Lung (tissue), 11 donors: ENCODE measurements at regions not wholly inside any gene's neighbourhood (a gene's known extent, or its start where the extent isn't known, plus 50 kb on each side); places are given as distances from the start of the nearest gene placed in this dataset.
A peak's percentile ranks its signal among the peaks of the same experiment; 100 is the strongest.

Experiments used
- ATAC-seq: fragments of 200-7000 bp; cut with Tn5 transposase; one replicate; pipeline ENCODE4 v1.9.1; 2020; ENCODE audit warnings: moderate number of reproducible peaks; ENCODE audit not compliant: insufficient read depth, low FRiP score
- DNase-seq, 3 donors: peaks; one replicate each; pipeline ENCODE4 v3.0.0-alpha.2; 2013 to 2017
- H3K27ac ChIP-seq, 2 donors: one replicate each; pipeline ENCODE4 v1.5.1; 2013; ENCODE audit warnings: mild to moderate bottlenecking in 2 of 2, moderate library complexity in 2 of 2, control low read depth in 1 of 2, inconsistent platforms in 1 of 2, low read depth in 1 of 2, low read length in 1 of 2
- H3K27me3 ChIP-seq, 3 donors: one replicate each; pipeline ENCODE4 v1.5.1; 2013; ENCODE audit warnings: low read length in 2 of 3; ENCODE audit not compliant: control insufficient read depth in 3 of 3, insufficient read depth in 3 of 3
- H3K36me3 ChIP-seq, 4 donors: one replicate each; pipeline ENCODE4 v1.5.1; 2013; ENCODE audit warnings: low read length in 4 of 4, mild to moderate bottlenecking in 1 of 4, moderate library complexity in 1 of 4; ENCODE audit not compliant: control insufficient read depth in 4 of 4, insufficient read depth in 4 of 4
- H3K4me1 ChIP-seq, 5 donors: one replicate each; pipeline ENCODE4 v1.5.1; 2013; ENCODE audit warnings: low read length in 5 of 5, mild to moderate bottlenecking in 2 of 5, moderate library complexity in 1 of 5; ENCODE audit not compliant: control insufficient read depth in 5 of 5, insufficient read depth in 5 of 5
- H3K4me3 ChIP-seq: one replicate; pipeline ENCODE4 v1.5.1; 2013; ENCODE audit warnings: mild to moderate bottlenecking, control low read depth, moderate library complexity
- H3K9ac ChIP-seq, 2 donors: one replicate each; pipeline ENCODE4 v1.5.1; 2013; ENCODE audit warnings: low read length in 2 of 2, control low read depth in 1 of 2; ENCODE audit not compliant: insufficient read depth in 1 of 2
- H3K9me3 ChIP-seq, 4 donors: one replicate each; pipeline ENCODE4 v1.5.1; 2013; ENCODE audit warnings: low read length in 3 of 4, mild to moderate bottlenecking in 1 of 4, moderate library complexity in 1 of 4; ENCODE audit not compliant: control insufficient read depth in 4 of 4, insufficient read depth in 3 of 4
- WGBS, 2 donors: extraction: QIAGEN DNeasy Blood & Tissue Kit; methylation state at CpG; one replicate each; pipeline ENCODE4 v1.1.7; 2013; 5-methylcytosine and 5-hydroxymethylcytosine counted together
- TF ChIP-seq, protein P1 (sequence below): IDR thresholded peaks from 2 replicates; pipeline ENCODE4 v1.5.1; 2012; ENCODE audit warnings: mild to moderate bottlenecking; ENCODE audit errors: control extremely low read depth, extremely low read depth
- donor health status: control.
- donor health status: control.
- donor health status: Bipolar disorder and iron deficiency.
- donor health status: healthy.
- donor health status: DM: yes; HTN: yes; CAD: no.

DNA sequence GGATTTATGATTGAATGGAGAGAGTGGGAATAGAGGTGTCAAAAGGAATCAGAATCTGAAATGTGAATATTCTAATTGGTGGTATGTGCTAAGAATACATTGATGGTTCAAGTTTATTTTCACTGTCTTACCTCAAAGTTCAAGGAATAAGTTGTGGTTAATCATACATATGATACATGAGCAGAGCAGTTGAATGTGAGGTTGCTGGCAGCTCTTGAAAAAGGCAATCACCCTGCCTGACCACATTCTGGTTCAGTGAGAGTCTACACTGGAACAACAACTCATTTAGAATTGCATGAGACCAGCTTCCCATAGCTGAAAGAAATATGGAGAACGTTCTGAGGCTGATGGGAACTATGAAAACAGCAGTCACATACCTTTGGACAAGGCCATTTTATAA is 68.3 kb upstream of the ARHGAP29 start:
- WGBS, 2 donors, result 77 to 82% methylated on average over 1 of the region's 1 CpG
- TF ChIP-seq, protein P1, sequence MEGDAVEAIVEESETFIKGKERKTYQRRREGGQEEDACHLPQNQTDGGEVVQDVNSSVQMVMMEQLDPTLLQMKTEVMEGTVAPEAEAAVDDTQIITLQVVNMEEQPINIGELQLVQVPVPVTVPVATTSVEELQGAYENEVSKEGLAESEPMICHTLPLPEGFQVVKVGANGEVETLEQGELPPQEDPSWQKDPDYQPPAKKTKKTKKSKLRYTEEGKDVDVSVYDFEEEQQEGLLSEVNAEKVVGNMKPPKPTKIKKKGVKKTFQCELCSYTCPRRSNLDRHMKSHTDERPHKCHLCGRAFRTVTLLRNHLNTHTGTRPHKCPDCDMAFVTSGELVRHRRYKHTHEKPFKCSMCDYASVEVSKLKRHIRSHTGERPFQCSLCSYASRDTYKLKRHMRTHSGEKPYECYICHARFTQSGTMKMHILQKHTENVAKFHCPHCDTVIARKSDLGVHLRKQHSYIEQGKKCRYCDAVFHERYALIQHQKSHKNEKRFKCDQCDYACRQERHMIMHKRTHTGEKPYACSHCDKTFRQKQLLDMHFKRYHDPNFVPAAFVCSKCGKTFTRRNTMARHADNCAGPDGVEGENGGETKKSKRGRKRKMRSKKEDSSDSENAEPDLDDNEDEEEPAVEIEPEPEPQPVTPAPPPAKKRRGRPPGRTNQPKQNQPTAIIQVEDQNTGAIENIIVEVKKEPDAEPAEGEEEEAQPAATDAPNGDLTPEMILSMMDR, result no peak

DNA sequence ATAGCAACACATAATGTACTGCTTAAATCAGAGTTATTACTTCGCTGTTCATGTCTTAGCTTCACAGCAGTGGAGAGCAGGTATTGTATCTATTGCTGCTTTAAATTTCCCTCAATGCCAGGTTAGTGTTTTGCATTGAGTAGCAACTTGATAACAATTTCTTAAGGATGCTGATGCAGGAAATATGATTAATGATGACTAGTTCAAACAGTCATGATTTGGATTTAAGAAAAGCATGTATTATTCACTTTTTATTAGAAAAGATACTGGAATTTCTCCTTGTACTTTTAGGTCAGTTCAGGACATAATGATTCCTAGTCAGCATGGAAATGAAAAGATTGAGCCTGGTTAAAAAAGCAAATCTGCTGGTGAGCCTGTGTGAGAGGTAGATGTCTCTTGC is 67.2 kb upstream of the ARHGAP29 start:
- no peak overlapping the region for H3K9ac ChIP-seq
- H3K36me3 ChIP-seq, result no peaks in the 10 kb centered on the region
- ATAC-seq (no peak), DNase-seq (no peak)
- H3K4me3 ChIP-seq, result no peak overlapping the region
- 90 to 93% methylated on average over 1 of the region's 1 CpG for WGBS, 2 donors
- H3K27me3 ChIP-seq, result no peaks in the 10 kb centered on the region
- H3K9me3 ChIP-seq, result peaks cover 0 to 4% (median 0%) of the 10 kb centered on the region in 4 donors
- TF ChIP-seq, protein P1, result no peak
- H3K27ac ChIP-seq, result no peak overlapping the region
- peaks cover 3 to 18% (median 7%) of the 10 kb centered on the region in 5 donors for H3K4me1 ChIP-seq

More for the DNA sequence above, 68.3 kb upstream of the ARHGAP29 start:
- Histone ChIP-seq H3K4me3 (no peak overlapping the region), H3K36me3 (no peaks in the 10 kb centered on the region), H3K9ac (no peak overlapping the region), H3K4me1 (peaks cover 0 to 17% (median 3%) of the 10 kb centered on the region in 5 donors), H3K27ac (no peak overlapping the region), H3K9me3 (peaks cover 0 to 4% (median 0%) of the 10 kb centered on the region in 4 donors), H3K27me3 (no peaks in the 10 kb centered on the region)
- ATAC-seq (no peak), DNase-seq (no peak)

DNA sequence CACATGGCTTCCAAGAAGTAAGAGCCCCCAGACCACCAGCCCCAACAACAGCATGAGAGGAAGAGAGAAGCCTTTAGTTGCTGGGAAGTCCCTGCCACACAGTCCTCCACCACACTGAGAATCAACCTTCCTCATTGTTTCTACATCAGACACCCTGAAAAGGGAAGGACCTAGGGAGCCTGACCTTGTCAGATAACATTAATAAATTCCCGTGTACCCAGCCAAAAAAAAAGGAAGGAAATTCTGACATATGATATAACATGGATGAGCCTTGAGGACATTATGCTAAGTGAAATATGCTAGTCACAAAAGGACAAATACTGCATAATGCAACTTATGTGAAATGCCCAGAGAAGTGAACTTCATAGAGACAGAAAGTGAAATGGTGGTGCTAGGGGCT is 65.6 kb upstream of the ARHGAP29 start:
- peaks cover 3 to 23% (median 10%) of the 10 kb centered on the region in 5 donors for H3K4me1 ChIP-seq
- TF ChIP-seq, protein P1, result no peak
- H3K27me3 ChIP-seq, result no peaks in the 10 kb centered on the region
- no peak overlapping the region for H3K9ac ChIP-seq
- ATAC-seq, result no peak
- no peak for DNase-seq
- WGBS, 2 donors, result 11 to 39% methylated on average over 1 of the region's 1 CpG
- peak overlapping the region in 1 of 2 donors; percentile 11 for H3K27ac ChIP-seq
- H3K4me3 ChIP-seq, result no peak overlapping the region
- no peaks in the 10 kb centered on the region for H3K36me3 ChIP-seq
- peaks cover 0 to 4% (median 0%) of the 10 kb centered on the region in 4 donors for H3K9me3 ChIP-seq

DNA sequence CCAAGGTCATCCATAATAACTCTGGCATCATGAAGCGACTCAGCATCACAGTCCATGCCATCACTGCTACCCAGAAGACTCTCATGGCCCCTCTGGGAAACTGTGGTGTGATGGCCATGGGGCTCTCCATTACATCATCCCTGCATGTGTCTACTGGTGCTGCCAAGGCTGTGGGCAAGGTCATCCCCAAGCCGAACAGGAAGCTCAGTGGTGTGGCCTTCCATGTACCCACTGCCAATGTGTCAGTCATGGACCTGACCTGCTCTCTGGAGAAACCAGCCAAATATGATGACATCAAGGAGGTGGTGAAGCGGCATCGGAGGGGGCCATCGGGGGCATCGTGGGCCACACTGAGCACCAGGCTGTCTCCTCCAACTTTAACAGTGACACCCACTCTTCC is 65.1 kb upstream of the ARHGAP29 start:
- DNase-seq, result no peak
- 62 to 72% methylated on average over 6 of the region's 6 CpGs for WGBS, 2 donors
- no peak overlapping the region for H3K9ac ChIP-seq
- ATAC-seq, result no peak
- no peaks in the 10 kb centered on the region for H3K27me3 ChIP-seq
- peaks cover 3 to 23% (median 10%) of the 10 kb centered on the region in 5 donors for H3K4me1 ChIP-seq
- TF ChIP-seq, protein P1, result no peak
- no peak overlapping the region for H3K4me3 ChIP-seq
- H3K27ac ChIP-seq, result peak overlapping the region in 1 of 2 donors; percentile 11
- no peaks in the 10 kb centered on the region for H3K36me3 ChIP-seq
- peaks cover 0 to 4% (median 0%) of the 10 kb centered on the region in 4 donors for H3K9me3 ChIP-seq
